ENCODE measurements at regions not wholly inside any gene's neighbourhood (a gene's known extent, or its start where the extent isn't known, plus 50 kb on each side); places are given as distances from the start of the nearest gene placed in this dataset.

GRCh38 chr5:124457901-124458300 lies 288.5 kb downstream of the ZNF608 start:
- Histone ChIP-seq H3K27ac (ENCODE audit: insufficient read depth, low read depth, low read length) (no peak overlapping the region), H3K27me3 (ENCODE audit: control insufficient read depth in 2 of 2, insufficient read depth in 2 of 2, low read length in 2 of 2) (peaks cover 0 to 2% of the 10 kb centered on the region in 2 experiments), H3K36me3 (ENCODE audit: control insufficient read depth in 2 of 2, extremely low read depth in 1 of 2, insufficient read depth in 2 of 2, low read length in 2 of 2) (no peaks in the 10 kb centered on the region), H3K4me1 (ENCODE audit: control insufficient read depth, extremely low read depth, insufficient read depth, low read length) (no peaks in the 10 kb centered on the region), H3K9ac (replicated peaks; ENCODE audit: extremely low read depth, insufficient read depth, low read length) (no peak overlapping the region), H3K9me3 (replicated peaks; ENCODE audit: control insufficient read depth, insufficient read depth, low read length) (no peaks in the 10 kb centered on the region), H2AFZ (ENCODE audit: low read depth, low read length) (no peak overlapping the region), H3K9me1 (replicated peaks; ENCODE audit: control insufficient read depth, extremely low read depth, insufficient read depth, low read length) (no peaks in the 10 kb centered on the region), H3K4me2 (ENCODE audit: insufficient read depth, low read length) (no peak overlapping the region), H3K4me3 (replicated peaks in 1 of 3; ENCODE audit: insufficient read depth in 1 of 3, low read depth in 1 of 3, low read length in 3 of 3) (no peak overlapping the region), H4K20me1 (replicated peaks; ENCODE audit: control insufficient read depth, extremely low read depth, insufficient read depth, low read length) (no peaks in the 10 kb centered on the region), H3K79me2 (ENCODE audit: control insufficient read depth, insufficient read depth, low read length) (no peaks in the 10 kb centered on the region)
- intact Hi-C loops (cut with micrococcal nuclease): loop anchor here (5.0 kb wide), 1 partner anchor 79 kb away; no protein-coding TSS in a partner anchor
- POLR2A ChIA-PET: no interaction called here
- TF ChIP-seq JUN (IDR thresholded peaks at IDR 0.05; ENCODE audit: borderline replicate concordance, insufficient read depth, insufficient read length, low read depth) (no peak), POLR2AphosphoS5 (IDR thresholded peaks at IDR 0.05; ENCODE audit: insufficient read depth, low read depth, low read length) (no peak), FOS (IDR thresholded peaks at IDR 0.05; ENCODE audit: borderline replicate concordance, insufficient read depth, low read length) (no peak), EZH2 (IDR thresholded peaks at IDR 0.05; ENCODE audit: borderline replicate concordance, low read depth, low read length, severe bottlenecking) (no peak), CTCF (IDR thresholded peaks at IDR 0.05; ENCODE audit: extremely low read depth in 1 of 2, insufficient read depth in 1 of 2, low read depth in 1 of 2, low read length in 2 of 2) (no peak), GATA2 (IDR thresholded peaks at IDR 0.05; ENCODE audit: insufficient read depth, insufficient read length, low read depth, low read length) (no peak), POLR2A (IDR thresholded peaks at IDR 0.05; ENCODE audit: low read depth, low read length) (no peak), MYC (IDR thresholded peaks at IDR 0.05; ENCODE audit: low read depth, low read length) (no peak)
- TF ChIP-seq, protein P1, sequence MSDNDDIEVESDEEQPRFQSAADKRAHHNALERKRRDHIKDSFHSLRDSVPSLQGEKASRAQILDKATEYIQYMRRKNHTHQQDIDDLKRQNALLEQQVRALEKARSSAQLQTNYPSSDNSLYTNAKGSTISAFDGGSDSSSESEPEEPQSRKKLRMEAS (IDR thresholded peaks at IDR 0.05; ENCODE audit: insufficient read depth, insufficient read length): no peak
- CTCF ChIA-PET: interaction anchor here (1.0 kb wide), 1 partner anchor 19 kb away, joined by 3 read pairs; no protein-coding TSS in a partner anchor
- no TSS peak for BruUV-seq (replicated peaks)
- FAIRE-seq (no peak), DNase-seq (ENCODE audit: low read depth, low spot score) (no peak)
- dilution Hi-C loops (cut with MboI; ENCODE audit: extremely low pct_ligation_motif_present, low sequenced_read_pairs): no loop called here

Measured in endothelial cell of umbilical vein (primary cell).